Osteocyte (in vitro differentiated cells): ENCODE measurements at regions not wholly inside any gene's neighbourhood (a gene's known extent, or its start where the extent isn't known, plus 50 kb on each side); places are given as distances from the start of the nearest gene placed in this dataset.

Source experiments
- DNase-seq: peaks from one replicate; pipeline ENCODE4 v3.0.0; 2021; ENCODE audit warnings: mixed read lengths; ENCODE audit not compliant: unreplicated experiment; ENCODE audit errors: extremely low spot score
- H3K27ac Mint-ChIP-seq: one replicate; pipeline ENCODE4 v1.8.0; 2021; ENCODE audit warnings: mild to moderate bottlenecking, mixed read lengths; ENCODE audit not compliant: unreplicated experiment
- H3K27me3 Mint-ChIP-seq: one replicate; pipeline ENCODE4 v1.8.0; 2021; ENCODE audit warnings: mixed read lengths; ENCODE audit not compliant: unreplicated experiment
- H3K36me3 Mint-ChIP-seq: one replicate; pipeline ENCODE4 v1.8.0; 2021; ENCODE audit warnings: mixed read lengths; ENCODE audit not compliant: unreplicated experiment
- H3K4me1 Mint-ChIP-seq: one replicate; pipeline ENCODE4 v1.8.0; 2021; ENCODE audit warnings: mixed read lengths; ENCODE audit not compliant: unreplicated experiment
- H3K4me3 Mint-ChIP-seq: one replicate; pipeline ENCODE4 v1.8.0; 2021; ENCODE audit warnings: mild to moderate bottlenecking, moderate library complexity, mixed read lengths; ENCODE audit not compliant: unreplicated experiment
- H3K9me3 Mint-ChIP-seq: one replicate; pipeline ENCODE4 v1.8.0; 2021; ENCODE audit warnings: mixed read lengths; ENCODE audit not compliant: unreplicated experiment
- CTCF ChIP-seq: fragments of 200-600 bp; sonication (generic); IDR thresholded peaks from 2 replicates; pipeline ENCODE4 v1.5.0; 2021; ENCODE audit warnings: antibody characterized with exemption, mild to moderate bottlenecking, moderate library complexity

- H3K36me3 Mint-ChIP-seq, result no peaks in the 10 kb centered on the region
- no peak overlapping the region for H3K27ac Mint-ChIP-seq
- H3K4me3 Mint-ChIP-seq, result no peak overlapping the region
- peaks cover 11% of the 10 kb centered on the region for H3K27me3 Mint-ChIP-seq
- peaks cover 4% of the 10 kb centered on the region for H3K4me1 Mint-ChIP-seq
- TF ChIP-seq CTCF, result no peak
- no peak for DNase-seq
- no peaks in the 10 kb centered on the region for H3K9me3 Mint-ChIP-seq
These were observed 52.8 kb upstream of the ZFAND3 start for GRCh38 chr6:37766717-37767116.

- H3K27ac Mint-ChIP-seq, result no peak overlapping the region
- H3K36me3 Mint-ChIP-seq, result no peaks in the 10 kb centered on the region
- H3K9me3 Mint-ChIP-seq, result no peaks in the 10 kb centered on the region
- peaks cover 9% of the 10 kb centered on the region for H3K4me1 Mint-ChIP-seq
- H3K4me3 Mint-ChIP-seq, result no peak overlapping the region
- TF ChIP-seq CTCF, result no peak
- no peak for DNase-seq
- peaks cover 11% of the 10 kb centered on the region for H3K27me3 Mint-ChIP-seq
These were observed 54.2 kb upstream of the ZFAND3 start for GRCh38 chr6:37765182-37765775.

GRCh38 chr6:37763413-37763812 is 56.1 kb upstream of the ZFAND3 start:
- Mint-ChIP-seq H3K9me3 (no peaks in the 10 kb centered on the region), H3K27me3 (peaks cover 9% of the 10 kb centered on the region), H3K36me3 (no peaks in the 10 kb centered on the region), H3K4me1 (peaks cover 26% of the 10 kb centered on the region), H3K27ac (no peak overlapping the region), H3K4me3 (no peak overlapping the region)
- no peak for TF ChIP-seq CTCF
- DNase-seq, result no peak

GRCh38 chr6:37762806-37763205 is 56.7 kb upstream of the ZFAND3 start:
- no peaks in the 10 kb centered on the region for H3K36me3 Mint-ChIP-seq
- no peak overlapping the region for H3K4me3 Mint-ChIP-seq
- peaks cover 26% of the 10 kb centered on the region for H3K4me1 Mint-ChIP-seq
- no peak for TF ChIP-seq CTCF
- no peak for DNase-seq
- no peak overlapping the region for H3K27ac Mint-ChIP-seq
- no peaks in the 10 kb centered on the region for H3K9me3 Mint-ChIP-seq
- peaks cover 9% of the 10 kb centered on the region for H3K27me3 Mint-ChIP-seq

- Mint-ChIP-seq H3K4me1 (peaks cover 26% of the 10 kb centered on the region), H3K27me3 (peaks cover 5% of the 10 kb centered on the region), H3K27ac (no peak overlapping the region), H3K36me3 (no peaks in the 10 kb centered on the region), H3K9me3 (no peaks in the 10 kb centered on the region), H3K4me3 (no peak overlapping the region)
- TF ChIP-seq CTCF, result no peak
- no peak for DNase-seq
These were observed 57.8 kb upstream of the ZFAND3 start for GRCh38 chr6:37761554-37762271.
